RWPE2 (cell line): ENCODE measurements at regions not wholly inside any gene's neighbourhood (a gene's known extent, or its start where the extent isn't known, plus 50 kb on each side); places are given as distances from the start of the nearest gene placed in this dataset.

Experiments used
- ATAC-seq: fragments of 200-7000 bp; cut with Tn5 transposase; 3 replicates; pipeline ENCODE4 v1.9.1; 2021; ENCODE audit warnings: low read depth
- DNase-seq: peaks from one replicate; pipeline ENCODE4 v3.0.0-alpha.2; 2020; ENCODE audit warnings: low spot score
- H3K27ac ChIP-seq: fragments of 450-650 bp; 2 replicates; pipeline ENCODE4 v1.5.1; 2017; ENCODE audit warnings: mild to moderate bottlenecking; ENCODE audit not compliant: poor library complexity, severe bottlenecking
- H3K27me3 ChIP-seq: fragments of 250-450 bp; sonication (Bioruptor Pico); 2 replicates; pipeline ENCODE4 v1.5.1; 2021; ENCODE audit warnings: mild to moderate bottlenecking, moderate library complexity; ENCODE audit not compliant: insufficient read depth, poor library complexity, severe bottlenecking
- H3K36me3 ChIP-seq: fragments of 250-450 bp; sonication (Bioruptor Pico); 2 replicates; pipeline ENCODE4 v1.5.1; 2020; ENCODE audit warnings: low read depth, mild to moderate bottlenecking, moderate library complexity
- H3K4me1 ChIP-seq: fragments of 250-450 bp; sonication (Bioruptor Pico); 2 replicates; pipeline ENCODE4 v1.5.1; 2021; ENCODE audit warnings: mild to moderate bottlenecking, moderate library complexity; ENCODE audit not compliant: insufficient read depth, poor library complexity, severe bottlenecking
- H3K4me3 ChIP-seq: fragments of 250-450 bp; sonication (Bioruptor Pico); 2 replicates; pipeline ENCODE4 v1.5.1; 2021; ENCODE audit warnings: mild to moderate bottlenecking, moderate library complexity; ENCODE audit not compliant: severe bottlenecking
- H3K9me3 ChIP-seq: fragments of 250-450 bp; sonication (Bioruptor Pico); 2 replicates; pipeline ENCODE4 v1.5.1; 2021; ENCODE audit warnings: mild to moderate bottlenecking, moderate library complexity; ENCODE audit not compliant: severe bottlenecking
- CTCF ChIP-seq: fragments of 450-650 bp; IDR thresholded peaks from one replicate; pipeline ENCODE4 v1.5.1; 2017; ENCODE audit warnings: mild to moderate bottlenecking, moderate library complexity; ENCODE audit not compliant: poor library complexity, severe bottlenecking

- Histone ChIP-seq H3K4me3 (no peak overlapping the region), H3K36me3 (no peaks in the 10 kb centered on the region), H3K9me3 (no peaks in the 10 kb centered on the region), H3K4me1 (no peaks in the 10 kb centered on the region), H3K27me3 (peaks cover 3% of the 10 kb centered on the region), H3K27ac (no peak overlapping the region)
- no peak for TF ChIP-seq CTCF
- no peak for DNase-seq
- ATAC-seq = no peak
These were observed 355.0 kb downstream of the SS18 start for GRCh38 chr18:25735459-25735858.

DNA sequence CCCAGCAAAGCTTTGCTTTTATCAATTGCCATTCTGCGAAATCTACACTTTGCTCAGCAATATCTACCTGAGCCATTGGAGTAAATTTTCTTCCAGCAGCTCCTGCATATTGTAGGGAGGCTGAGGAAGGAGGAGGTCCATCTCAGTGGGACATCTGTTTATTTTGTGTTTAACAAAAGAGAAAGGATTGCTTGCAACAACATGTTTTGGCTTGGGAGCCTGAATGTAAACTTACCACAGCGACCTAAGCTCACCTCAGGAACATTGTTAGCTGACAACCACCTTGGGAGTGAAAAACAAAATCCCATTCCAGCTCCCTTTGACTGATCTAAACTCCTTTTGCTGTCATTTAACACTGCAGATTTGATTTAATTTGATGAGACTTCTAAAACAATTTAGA lies 356.1 kb downstream of the SS18 start:
- Histone ChIP-seq H3K27ac (no peak overlapping the region), H3K4me1 (no peaks in the 10 kb centered on the region), H3K36me3 (no peaks in the 10 kb centered on the region), H3K4me3 (no peak overlapping the region), H3K9me3 (no peaks in the 10 kb centered on the region), H3K27me3 (peaks cover 3% of the 10 kb centered on the region)
- no peak for TF ChIP-seq CTCF
- no peak for DNase-seq
- no peak for ATAC-seq

GRCh38 chr18:25732862-25733261 lies 357.6 kb downstream of the SS18 start:
- Histone ChIP-seq H3K4me3 (no peak overlapping the region), H3K4me1 (no peaks in the 10 kb centered on the region), H3K9me3 (no peaks in the 10 kb centered on the region), H3K36me3 (no peaks in the 10 kb centered on the region), H3K27ac (no peak overlapping the region), H3K27me3 (peaks cover 3% of the 10 kb centered on the region)
- no peak for TF ChIP-seq CTCF
- ATAC-seq (no peak), DNase-seq (no peak)

- Histone ChIP-seq H3K27ac (no peak overlapping the region), H3K27me3 (peaks cover 3% of the 10 kb centered on the region), H3K9me3 (no peaks in the 10 kb centered on the region), H3K36me3 (no peaks in the 10 kb centered on the region), H3K4me1 (no peaks in the 10 kb centered on the region), H3K4me3 (no peak overlapping the region)
- TF ChIP-seq CTCF = no peak
- ATAC-seq (no peak), DNase-seq (no peak)
These were observed 361.3 kb downstream of the SS18 start for GRCh38 chr18:25729072-25729471.

GRCh38 chr18:25727281-25727985 lies 363.0 kb downstream of the SS18 start:
- TF ChIP-seq CTCF = no peak
- no peaks in the 10 kb centered on the region for H3K4me1 ChIP-seq
- H3K27me3 ChIP-seq = peaks cover 3% of the 10 kb centered on the region
- H3K36me3 ChIP-seq = no peaks in the 10 kb centered on the region
- no peak overlapping the region for H3K27ac ChIP-seq
- ATAC-seq (no peak), DNase-seq (no peak)
- H3K9me3 ChIP-seq = no peaks in the 10 kb centered on the region
- no peak overlapping the region for H3K4me3 ChIP-seq
